Activated naive CD4-positive, alpha-beta T cell treated with anti-CD3 and anti-CD28 coated beads, Interleukin-2, amount 50 U/mL, for 72 hours (primary cell): ENCODE measurements at regions not wholly inside any gene's neighbourhood (a gene's known extent, or its start where the extent isn't known, plus 50 kb on each side); places are given as distances from the start of the nearest gene placed in this dataset.
"Not testable (repeated sequence)": the region's sequence is repeated elsewhere in the genome, so short reads cannot be mapped to it uniquely, and the experiment has no call there.

Experiments used
- ATAC-seq, 2 donors: fragments of 150-1000 bp; cut with Tn5 transposase; 2 replicates each; pipeline ENCODE4 v1.10.0; 2021; ENCODE audit warnings: mild to moderate bottlenecking in 2 of 2, moderate library complexity in 2 of 2
- DNase-seq, 2 donors: peaks; one replicate each; pipeline ENCODE4 v3.0.0; 2021 to 2022; ENCODE audit warnings: low spot score in 2 of 2
- H3K27ac Mint-ChIP-seq, 2 donors: one replicate each; pipeline ENCODE4 v1.8.0; 2022; ENCODE audit warnings: mild to moderate bottlenecking in 2 of 2, mixed read lengths in 2 of 2
- H3K36me3 Mint-ChIP-seq, 2 donors: one replicate each; pipeline ENCODE4 v1.8.0; 2022; ENCODE audit warnings: mixed read lengths in 2 of 2
- H3K9me3 Mint-ChIP-seq, 2 donors: one replicate each; pipeline ENCODE4 v1.8.0; 2022; ENCODE audit warnings: mixed read lengths in 2 of 2

DNA sequence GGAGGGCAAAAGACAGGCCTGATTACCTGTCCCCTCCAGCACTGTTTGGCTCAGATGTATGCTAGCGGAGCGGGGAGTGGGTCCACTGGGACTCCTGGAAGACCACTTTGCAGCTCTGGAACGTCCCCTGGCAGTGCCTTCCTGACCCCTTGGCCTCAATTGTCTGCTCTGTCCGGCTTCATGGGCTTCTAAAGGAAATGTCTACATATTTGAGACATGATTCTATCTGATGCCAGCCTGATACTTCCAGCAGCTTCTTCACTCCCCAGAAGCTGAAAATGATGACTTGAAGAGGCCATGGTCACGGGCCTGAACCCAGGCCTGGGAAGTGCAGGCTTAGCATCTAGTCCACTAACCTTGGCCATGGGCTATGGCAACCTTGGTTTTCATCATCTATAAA lies 112.1 kb downstream of the ACAA2 start:
- DNase-seq = no peak
- ATAC-seq = no peak
- Mint-ChIP-seq H3K9me3 (no peaks in the 10 kb centered on the region), H3K27ac (no peak overlapping the region), H3K36me3 (no peaks in the 10 kb centered on the region)

DNA sequence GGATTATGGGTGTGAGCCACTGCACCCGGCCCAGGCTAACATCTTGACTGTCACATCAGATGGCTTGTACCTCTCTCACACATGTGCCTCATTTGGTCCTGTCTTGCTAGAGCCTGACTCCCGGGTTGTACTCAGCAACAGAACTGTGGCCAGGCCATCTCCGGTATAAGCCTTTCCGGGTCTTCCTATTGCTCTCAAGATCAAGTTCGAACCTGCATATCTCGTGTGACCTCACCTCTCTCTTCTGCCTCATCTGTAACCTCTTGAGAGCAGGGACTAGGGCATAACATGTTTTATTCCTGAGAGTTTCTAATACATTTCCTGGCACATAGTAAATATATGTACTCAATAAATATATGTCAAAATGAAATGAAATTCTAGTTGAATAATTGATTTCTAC lies 114.0 kb downstream of the ACAA2 start:
- ATAC-seq = no peak
- Mint-ChIP-seq H3K27ac (no peak overlapping the region), H3K36me3 (no peaks in the 10 kb centered on the region), H3K9me3 (no peaks in the 10 kb centered on the region)
- DNase-seq = no peak

DNA sequence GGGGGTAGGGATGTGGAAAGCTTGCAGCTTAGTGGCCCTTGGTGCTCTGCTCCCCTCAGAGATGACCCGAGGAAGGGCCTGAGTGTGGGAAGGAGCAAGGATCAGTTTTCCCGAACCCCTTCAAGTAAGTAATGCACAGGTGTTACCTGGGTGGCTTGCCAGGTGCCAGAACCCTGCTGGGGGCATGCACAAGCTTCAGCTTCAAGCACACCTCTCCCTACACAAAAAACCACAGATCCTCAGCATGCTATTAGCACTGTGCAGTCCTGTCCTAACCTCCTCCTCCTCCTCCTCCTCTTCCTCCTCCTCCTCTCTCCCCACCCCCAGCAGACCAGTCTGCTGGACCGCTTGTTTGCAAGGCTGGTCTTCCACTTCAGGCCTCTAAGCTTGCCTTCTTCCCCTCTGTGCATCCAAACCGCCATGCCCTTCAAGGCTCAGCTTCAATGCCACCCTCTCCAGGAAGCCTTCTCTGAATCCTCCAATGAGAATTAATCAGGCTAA lies 114.8 kb downstream of the ACAA2 start:
- ATAC-seq (no peak), DNase-seq (no peak)
- Mint-ChIP-seq H3K27ac (no peak overlapping the region), H3K36me3 (no peaks in the 10 kb centered on the region), H3K9me3 (no peaks in the 10 kb centered on the region)

DNA sequence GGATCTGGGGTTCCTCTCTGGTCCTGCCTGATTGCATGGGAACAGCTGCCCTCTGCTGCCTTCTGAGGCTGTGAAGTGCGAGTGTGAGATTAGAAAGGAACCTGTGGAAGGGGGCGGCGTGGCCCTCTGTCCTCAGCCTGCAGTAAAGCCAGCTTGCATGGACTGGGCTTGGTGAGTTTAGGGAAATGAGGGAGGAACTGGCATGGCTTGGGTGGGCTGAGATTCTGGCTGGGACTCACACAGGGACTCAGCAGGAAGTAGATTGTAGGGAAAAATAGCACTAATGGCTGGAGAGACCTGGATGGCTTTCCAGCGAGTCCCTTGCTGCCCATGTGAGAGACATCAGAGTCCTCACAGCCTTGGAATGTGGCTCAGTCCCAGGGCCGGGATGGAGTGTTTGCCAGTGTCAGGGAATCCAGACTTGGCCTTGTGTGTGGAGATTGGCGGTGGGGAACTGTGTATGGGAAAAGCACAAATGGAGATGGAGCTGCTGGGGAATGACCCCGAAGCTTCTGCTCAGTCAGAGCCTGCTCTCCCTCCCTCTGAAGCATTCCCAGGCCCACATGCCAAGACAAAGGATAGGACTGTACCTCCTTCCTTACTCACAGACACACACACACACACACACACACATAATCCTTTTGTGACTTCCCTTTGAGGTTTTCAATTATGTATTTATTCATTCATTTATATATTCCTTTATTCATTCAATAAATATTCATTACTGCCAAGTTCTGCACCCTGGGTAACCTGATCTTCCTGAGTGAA lies 115.4 kb downstream of the ACAA2 start:
- ATAC-seq = no peak
- DNase-seq = no peak
- Mint-ChIP-seq H3K27ac (no peak overlapping the region), H3K9me3 (no peaks in the 10 kb centered on the region), H3K36me3 (no peaks in the 10 kb centered on the region)

DNA sequence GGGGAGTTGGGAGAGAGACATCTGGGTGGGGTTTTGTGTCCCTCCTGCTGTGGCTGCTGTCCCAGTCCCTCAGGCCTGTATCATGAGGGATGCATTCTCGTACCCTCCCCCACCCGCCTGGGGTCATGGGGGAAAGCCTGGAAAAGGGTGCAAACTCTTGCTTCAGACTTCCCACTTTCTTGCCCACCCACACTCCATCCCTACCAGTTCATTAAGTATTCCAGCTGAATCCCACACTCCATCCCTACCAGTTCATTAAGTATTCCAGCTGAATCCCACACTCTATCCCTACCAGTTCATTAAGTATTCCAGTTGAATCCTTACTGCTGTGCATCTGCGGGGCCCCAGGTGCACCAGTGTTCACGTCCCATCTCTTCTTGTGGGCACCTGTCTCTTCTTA lies 116.3 kb downstream of the ACAA2 start:
- H3K27ac Mint-ChIP-seq = no peak overlapping the region
- ATAC-seq (no peak), DNase-seq (no peak)
- H3K36me3 Mint-ChIP-seq = no peaks in the 10 kb centered on the region
- H3K9me3 Mint-ChIP-seq = no peaks in the 10 kb centered on the region

DNA sequence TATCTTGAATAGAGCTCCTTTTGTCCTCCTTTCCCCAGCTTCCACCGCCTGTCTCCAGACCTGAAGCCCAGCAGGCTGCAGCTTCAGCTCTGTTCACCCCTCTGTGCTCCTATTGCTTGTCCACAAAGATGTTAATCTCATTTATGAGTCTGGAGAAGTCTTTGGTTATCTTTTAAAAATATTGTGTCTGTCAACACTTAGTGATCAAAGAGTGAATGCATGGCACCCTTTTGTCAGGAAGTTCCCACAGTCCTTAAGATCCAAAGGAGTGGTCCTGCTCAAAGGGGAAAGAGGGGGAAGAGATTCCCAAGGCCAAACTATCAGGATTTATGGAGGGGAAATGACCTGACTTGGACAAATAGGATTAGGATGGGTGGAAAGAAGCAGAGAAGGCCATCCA lies 118.9 kb downstream of the ACAA2 start:
- ATAC-seq (no peak), DNase-seq (no peak)
- H3K27ac Mint-ChIP-seq = no peak overlapping the region
- no peaks in the 10 kb centered on the region for H3K9me3 Mint-ChIP-seq
- no peaks in the 10 kb centered on the region for H3K36me3 Mint-ChIP-seq

DNA sequence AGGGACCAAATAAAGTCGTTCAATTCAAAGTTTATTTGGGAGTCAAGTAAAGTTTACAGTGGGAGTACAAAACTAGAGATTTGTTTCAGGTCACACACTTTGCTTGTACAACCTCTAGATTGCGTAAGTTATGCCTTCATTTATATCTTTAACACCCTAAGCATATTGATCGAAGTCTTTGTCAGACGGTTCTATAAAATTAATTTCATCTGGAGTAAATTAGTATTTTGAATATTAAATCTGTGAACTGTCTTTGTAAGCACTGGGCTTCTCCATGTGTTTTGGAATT lies 119.7 kb downstream of the ACAA2 start:
- H3K27ac Mint-ChIP-seq = no peak overlapping the region
- no peaks in the 10 kb centered on the region for H3K36me3 Mint-ChIP-seq
- no peak for ATAC-seq
- DNase-seq = no peak
- H3K9me3 Mint-ChIP-seq = no peaks in the 10 kb centered on the region

DNA sequence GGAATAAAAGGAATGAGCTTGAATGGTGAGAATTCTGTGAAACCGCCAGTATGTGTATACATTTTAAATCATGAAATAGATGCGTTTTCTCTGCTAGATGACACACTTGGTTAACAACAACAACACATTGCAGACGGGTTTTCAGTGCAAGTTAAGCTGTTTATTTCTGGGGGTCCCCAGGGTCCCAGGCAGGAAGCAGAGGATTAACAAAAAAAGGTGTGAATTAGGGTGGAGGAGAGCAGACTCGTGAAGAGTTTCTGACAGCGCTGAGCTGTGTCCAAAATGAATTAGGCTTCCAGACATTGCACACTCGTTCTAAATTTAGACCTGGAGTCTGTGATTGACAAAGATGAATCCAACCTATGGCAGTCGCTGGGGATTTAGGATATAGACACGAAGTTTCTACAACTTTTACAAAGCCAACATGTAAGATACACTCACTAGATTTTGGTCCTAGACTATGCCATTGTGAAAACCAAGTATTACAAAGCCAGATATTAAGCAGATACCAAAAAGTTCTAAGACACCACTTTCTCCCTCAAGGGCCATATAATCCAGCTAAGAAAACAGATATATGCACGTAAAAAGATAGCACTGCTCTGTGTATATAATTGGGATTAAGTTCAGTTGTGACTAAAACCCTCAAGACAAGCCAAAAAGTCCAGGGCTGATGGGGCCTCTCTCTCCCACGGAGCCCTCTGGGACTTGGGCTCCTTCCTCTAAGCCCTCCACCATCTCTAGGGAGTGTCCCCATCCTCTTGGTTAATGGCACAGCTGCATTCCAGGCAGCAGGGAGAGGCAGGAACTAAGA lies 120.2 kb downstream of the ACAA2 start:
- Mint-ChIP-seq H3K36me3 (no peaks in the 10 kb centered on the region), H3K27ac (no peak overlapping the region), H3K9me3 (no peaks in the 10 kb centered on the region)
- ATAC-seq = no peak
- DNase-seq = no peak

DNA sequence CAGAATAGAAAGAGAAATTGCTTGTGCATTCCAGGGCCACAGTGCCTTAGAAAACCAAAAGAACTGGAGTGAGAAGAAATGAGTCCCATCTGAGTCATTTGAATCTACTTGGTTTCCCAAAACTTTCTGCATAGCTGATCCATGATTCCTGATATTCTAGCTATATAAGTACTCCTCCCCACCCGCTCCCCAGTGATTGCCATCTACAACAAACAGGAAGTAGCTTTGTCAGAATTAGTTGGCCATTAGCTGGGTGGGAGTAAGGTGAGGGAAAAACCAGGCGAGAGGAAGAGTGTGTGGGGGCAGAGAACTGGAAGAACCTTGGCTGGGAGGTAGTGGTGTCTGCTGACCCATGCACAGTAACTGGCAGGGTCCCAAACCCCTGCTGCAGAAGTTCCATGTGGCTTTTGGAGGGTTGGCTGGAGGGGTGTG lies 122.1 kb downstream of the ACAA2 start:
- no peak overlapping the region for H3K27ac Mint-ChIP-seq
- ATAC-seq (no peak), DNase-seq (no peak)
- H3K36me3 Mint-ChIP-seq = no peaks in the 10 kb centered on the region
- H3K9me3 Mint-ChIP-seq = no peaks in the 10 kb centered on the region

DNA sequence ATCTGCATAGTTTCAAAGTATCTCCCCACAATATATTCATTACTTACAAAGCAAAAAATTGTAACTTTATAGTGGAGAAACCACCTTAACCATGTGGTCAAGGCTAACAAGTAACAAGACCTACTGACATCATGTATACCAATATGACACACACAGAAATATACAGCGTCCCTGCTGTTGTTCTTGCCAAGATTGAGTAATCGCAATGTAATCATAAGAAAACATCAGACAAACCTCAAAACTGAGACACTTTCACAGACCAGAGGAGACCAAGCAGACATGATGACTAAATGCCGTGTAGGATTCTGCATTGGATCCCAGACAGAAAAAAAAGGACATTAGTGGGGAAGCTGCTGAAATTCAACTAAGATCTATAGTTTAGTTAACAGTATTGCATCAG lies 123.0 kb downstream of the ACAA2 start:
- Mint-ChIP-seq H3K36me3 (no peaks in the 10 kb centered on the region), H3K9me3 (no peaks in the 10 kb centered on the region), H3K27ac (no peak overlapping the region)
- DNase-seq (no peak), ATAC-seq (peak in 1 of 2 donors; percentile 80)

DNA sequence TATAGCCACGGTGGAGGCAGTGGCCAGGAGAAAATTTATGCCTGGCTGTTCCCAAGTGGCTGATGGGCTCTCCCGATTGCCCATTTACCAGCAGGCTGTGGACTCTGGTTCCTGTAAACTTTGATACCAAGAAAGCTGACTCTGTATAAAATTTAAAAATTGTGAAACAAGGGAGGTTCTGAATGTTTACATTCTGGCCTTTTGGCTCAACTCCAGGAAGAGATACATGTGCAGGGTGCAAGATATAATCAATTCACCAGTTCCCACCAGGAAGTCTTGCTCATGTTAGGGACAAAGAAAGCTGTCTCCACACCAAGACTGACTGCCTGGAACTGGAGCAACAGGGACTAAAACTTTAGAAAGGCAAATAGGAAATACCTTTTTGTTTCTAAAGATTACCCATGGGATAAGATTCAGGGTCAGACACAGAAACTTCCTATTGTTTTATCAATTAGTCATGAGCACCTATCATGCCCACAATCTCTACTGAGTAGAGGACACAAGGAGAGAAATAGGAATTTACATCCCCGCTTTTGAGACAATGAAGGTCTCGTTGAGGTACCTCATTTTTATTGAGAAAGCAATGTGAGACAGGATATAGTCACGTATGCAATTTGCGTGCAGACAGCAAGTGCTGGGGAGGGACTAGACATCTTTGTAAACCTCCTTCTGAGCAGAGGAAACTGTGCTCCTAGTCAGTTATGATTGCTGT lies 123.5 kb downstream of the LIPG start:
- ATAC-seq = no peak
- Mint-ChIP-seq H3K9me3 (no peaks in the 10 kb centered on the region), H3K27ac (peak overlapping the region in 1 of 2 donors; percentile 16), H3K36me3 (no peaks in the 10 kb centered on the region)
- no peak for DNase-seq

DNA sequence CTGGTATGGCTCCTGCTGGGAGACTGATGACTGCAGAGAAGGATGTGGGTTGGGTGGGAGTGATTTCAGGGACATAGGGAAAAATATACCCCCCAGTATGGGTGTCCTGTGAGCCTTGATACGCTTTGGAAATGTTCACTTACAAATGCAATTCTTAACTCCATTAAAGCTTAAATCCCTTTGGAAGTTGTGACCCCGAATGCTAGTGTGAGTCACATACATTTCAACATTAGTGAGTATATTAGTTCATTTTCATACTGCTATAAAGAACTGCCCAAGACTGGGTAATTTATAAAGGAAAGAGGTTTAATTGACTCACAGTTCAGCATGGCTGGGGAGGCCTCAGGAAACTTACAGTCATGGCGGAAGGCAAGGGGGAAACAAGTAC lies 120.9 kb downstream of the LIPG start:
- H3K27ac Mint-ChIP-seq, DNase-seq, ATAC-seq, H3K9me3 Mint-ChIP-seq, H3K36me3 Mint-ChIP-seq: not testable (repeated sequence)

DNA sequence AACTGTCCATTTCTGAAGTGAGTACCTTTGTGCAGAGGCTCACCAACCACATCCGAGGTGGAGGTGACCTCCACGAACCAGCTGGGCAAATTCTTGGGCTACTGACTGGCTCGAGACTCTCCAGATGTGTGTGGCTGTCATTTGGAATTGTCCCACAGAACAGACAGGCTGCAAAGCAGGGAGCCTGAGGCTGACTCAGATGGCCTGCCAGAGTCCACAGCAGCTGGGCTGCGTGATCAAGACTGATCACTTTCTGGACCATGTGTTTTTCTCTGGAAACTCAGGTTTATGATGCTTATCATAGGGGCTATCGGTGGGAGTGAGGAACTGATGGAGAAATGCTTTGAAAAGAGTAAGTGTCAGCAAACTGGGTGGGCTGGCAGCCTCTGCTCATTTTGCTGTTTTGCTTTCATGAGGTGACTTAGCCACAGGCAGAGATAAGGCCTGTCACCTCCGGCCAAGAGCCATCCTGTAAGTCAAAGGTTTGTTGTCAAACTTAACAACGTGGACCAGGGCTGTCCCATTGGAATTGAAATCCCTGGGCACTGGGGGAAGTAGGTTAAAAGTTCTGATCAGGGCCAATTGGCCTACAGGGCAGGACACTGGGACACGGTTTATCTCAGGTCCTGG lies 120.4 kb downstream of the LIPG start:
- ATAC-seq (no peak), DNase-seq (no peak)
- no peaks in the 10 kb centered on the region for H3K36me3 Mint-ChIP-seq
- no peak overlapping the region for H3K27ac Mint-ChIP-seq
- H3K9me3 Mint-ChIP-seq = no peaks in the 10 kb centered on the region

DNA sequence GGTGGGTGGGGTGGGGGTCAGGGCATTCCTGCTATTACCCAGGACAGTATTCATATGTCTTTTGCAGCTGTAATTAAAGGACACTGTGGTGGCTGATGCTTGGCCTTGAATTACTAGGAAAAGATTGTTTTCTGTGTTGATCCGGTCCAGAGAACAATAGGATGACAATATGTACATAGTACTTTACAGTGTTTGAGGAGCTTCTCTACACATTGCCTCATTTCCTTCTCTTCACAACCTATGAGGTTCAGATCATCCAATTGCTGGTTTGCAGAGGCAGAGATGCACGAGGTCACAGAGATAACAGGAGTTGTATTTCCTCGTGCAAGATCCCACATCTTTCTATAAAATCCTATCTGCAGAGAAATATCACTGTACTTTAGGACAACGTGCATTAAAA lies 119.5 kb downstream of the LIPG start:
- Mint-ChIP-seq H3K9me3 (no peaks in the 10 kb centered on the region), H3K36me3 (no peaks in the 10 kb centered on the region), H3K27ac (no peak overlapping the region)
- ATAC-seq (no peak), DNase-seq (no peak)

DNA sequence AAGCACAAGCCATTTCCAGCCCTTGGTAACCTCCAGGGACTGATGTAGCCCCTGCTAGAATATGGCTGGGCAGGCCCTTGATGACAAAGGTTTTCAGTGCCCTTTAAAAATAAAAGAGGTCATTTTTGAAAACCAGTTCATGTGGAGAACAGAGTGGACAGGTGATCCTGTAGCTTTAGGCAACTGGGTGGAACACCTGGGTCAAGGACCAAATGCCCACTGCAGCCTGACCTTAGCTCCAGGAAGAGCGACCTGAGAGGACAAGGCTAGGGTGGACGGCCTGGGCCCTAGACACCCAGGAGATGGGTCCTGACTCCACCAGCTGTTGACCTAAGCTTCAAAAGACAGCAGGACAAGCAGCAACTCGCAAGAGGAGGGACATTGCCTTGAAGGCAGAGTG lies 116.6 kb downstream of the LIPG start:
- Mint-ChIP-seq H3K36me3 (no peaks in the 10 kb centered on the region), H3K9me3 (no peaks in the 10 kb centered on the region), H3K27ac (no peak overlapping the region)
- ATAC-seq (no peak), DNase-seq (no peak)

DNA sequence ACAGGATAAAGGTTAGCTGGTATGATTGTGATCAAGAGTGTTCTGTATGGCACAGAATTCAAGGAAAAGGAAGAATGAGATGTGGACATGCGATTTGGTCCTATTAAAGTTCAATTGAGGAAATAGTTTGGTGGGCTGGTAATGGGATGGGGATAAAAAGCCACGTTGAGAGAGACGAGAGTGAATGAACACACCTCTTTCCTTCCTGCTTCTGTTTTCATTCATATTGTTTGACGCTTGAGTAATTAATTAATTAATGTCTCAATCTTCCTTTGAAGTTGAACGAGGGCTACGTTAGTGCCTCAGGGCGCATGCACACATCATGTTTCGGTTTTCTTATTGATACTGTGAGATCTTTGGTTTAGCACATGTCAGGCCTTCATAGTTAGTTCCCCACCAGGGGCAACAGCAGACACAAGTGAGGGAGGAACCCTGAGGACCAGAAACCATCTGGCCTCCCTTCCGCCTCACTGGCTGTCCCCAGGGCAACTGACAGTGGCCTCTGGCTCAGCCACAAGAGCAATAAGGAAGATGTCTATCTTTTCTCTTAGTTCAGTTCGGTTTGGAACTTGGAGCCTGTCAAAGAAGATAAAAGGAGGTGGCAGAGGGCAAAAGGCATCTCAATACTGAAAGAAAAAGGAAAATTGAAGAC lies 116.0 kb downstream of the LIPG start:
- H3K9me3 Mint-ChIP-seq = no peaks in the 10 kb centered on the region
- no peak for ATAC-seq
- no peak overlapping the region for H3K27ac Mint-ChIP-seq
- DNase-seq = no peak
- no peaks in the 10 kb centered on the region for H3K36me3 Mint-ChIP-seq

DNA sequence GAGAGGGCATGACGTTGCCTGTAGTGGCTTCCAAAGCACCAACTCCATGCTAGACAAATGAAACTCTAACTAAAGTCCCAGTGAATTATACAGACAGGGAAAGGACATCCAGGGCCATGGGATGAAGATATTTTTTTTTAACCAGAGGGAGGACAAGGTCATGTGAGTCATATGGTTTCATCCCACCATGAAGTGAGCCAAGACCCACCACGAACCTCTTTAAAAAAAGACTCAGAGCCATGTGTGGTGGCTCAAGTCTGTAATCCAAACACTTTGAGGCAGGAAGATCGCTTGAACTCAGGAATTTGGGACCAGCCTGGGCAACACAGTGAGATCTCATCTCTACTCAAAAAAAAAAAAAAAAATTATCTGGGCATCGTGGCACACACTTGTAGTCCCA lies 115.2 kb downstream of the LIPG start:
- Mint-ChIP-seq H3K27ac (no peak overlapping the region), H3K36me3 (no peaks in the 10 kb centered on the region), H3K9me3 (no peaks in the 10 kb centered on the region)
- no peak for ATAC-seq
- no peak for DNase-seq
